WTC11 (cell line): ENCODE measurements at regions not wholly inside any gene's neighbourhood (a gene's known extent, or its start where the extent isn't known, plus 50 kb on each side); places are given as distances from the start of the nearest gene placed in this dataset.
"Not testable (repeated sequence)": the region's sequence is repeated elsewhere in the genome, so short reads cannot be mapped to it uniquely, and the experiment has no call there.

Experiments
- ATAC-seq: fragments of 200-7000 bp; cut with Tn5 transposase; 2 replicates; pipeline ENCODE4 v1.10.0; 2021; ENCODE audit warnings: mild to moderate bottlenecking, moderate library complexity
- CTCF ChIA-PET: fragments of 300-600 bp; sonication (Branson Sonifier 250); formaldehyde crosslinking; loops from one replicate; lab custom pipeline; 2021; ENCODE audit warnings: antibody characterized with exemption; lab: Charles Lee
- POLR2A ChIA-PET: fragments of 350-600 bp; sonication (Branson Sonifier 250); formaldehyde crosslinking; loops from one replicate; lab custom pipeline; 2021; ENCODE audit warnings: antibody characterized with exemption; lab: Charles Lee
- DNase-seq: peaks from one replicate; pipeline ENCODE4 v3.0.0; 2021; ENCODE audit warnings: low spot score
- H3K27ac Mint-ChIP-seq: 2 replicates; pipeline ENCODE4 v1.8.0; 2021; ENCODE audit warnings: mixed read lengths
- H3K27me3 Mint-ChIP-seq: 2 replicates; pipeline ENCODE4 v1.8.0; 2021; ENCODE audit warnings: low read depth, mild to moderate bottlenecking, moderate library complexity, mixed read lengths
- H3K36me3 Mint-ChIP-seq: 2 replicates; pipeline ENCODE4 v1.8.0; 2021; ENCODE audit warnings: mixed read lengths
- H3K4me1 Mint-ChIP-seq: 2 replicates; pipeline ENCODE4 v1.8.0; 2022; ENCODE audit warnings: mixed read lengths
- H3K4me3 Mint-ChIP-seq: 2 replicates; pipeline ENCODE4 v1.8.0; 2021; ENCODE audit warnings: mild to moderate bottlenecking, moderate library complexity, mixed read lengths
- H3K9me3 Mint-ChIP-seq: 2 replicates; pipeline ENCODE4 v1.8.0; 2021; ENCODE audit warnings: mixed read lengths
- FOXJ3 ChIP-seq: sonication (generic); formaldehyde crosslinking; IDR thresholded peaks from 2 replicates; pipeline ENCODE4 v1.9.0; 2021; ENCODE audit warnings: missing genetic modification reagents, mild to moderate bottlenecking, borderline replicate concordance
- IRF2 ChIP-seq: sonication (generic); formaldehyde crosslinking; IDR thresholded peaks from 2 replicates; pipeline ENCODE4 v1.8.0; 2022; ENCODE audit warnings: low read depth, missing genetic modification reagents, borderline replicate concordance
- KAT7 ChIP-seq: sonication (generic); formaldehyde crosslinking; IDR thresholded peaks from 2 replicates; pipeline ENCODE4 v1.8.1; 2023; ENCODE audit warnings: missing genetic modification reagents, mild to moderate bottlenecking, borderline replicate concordance
- NFYB ChIP-seq: sonication (generic); formaldehyde crosslinking; conservative IDR thresholded peaks from 2 replicates; pipeline ENCODE4 v1.8.0; 2022; ENCODE audit warnings: low read depth, missing genetic modification reagents
- NR1H2 ChIP-seq: sonication (generic); formaldehyde crosslinking; IDR thresholded peaks from 2 replicates; pipeline ENCODE4 v1.9.0; 2021; ENCODE audit warnings: mild to moderate bottlenecking, moderate library complexity, missing genetic modification reagents
- SP1 ChIP-seq: sonication (generic); formaldehyde crosslinking; conservative IDR thresholded peaks from 2 replicates; pipeline ENCODE4 v1.8.1; 2022; ENCODE audit warnings: missing genetic modification reagents
- ZBTB21 ChIP-seq: sonication (generic); formaldehyde crosslinking; IDR thresholded peaks from 2 replicates; pipeline ENCODE4 v1.8.1; 2023; ENCODE audit warnings: mild to moderate bottlenecking, missing genetic modification reagents, borderline replicate concordance
- ZNF416 ChIP-seq: fragments of 250-450 bp; sonication (Bioruptor Pico); IDR thresholded peaks from 2 replicates; pipeline ENCODE4 v1.9.0; 2021; ENCODE audit warnings: mild to moderate bottlenecking, inconsistent platforms
- TF ChIP-seq, protein P1 (sequence below): sonication (generic); formaldehyde crosslinking; IDR thresholded peaks from 2 replicates; pipeline ENCODE4 v1.8.0; 2022; ENCODE audit warnings: mild to moderate bottlenecking, missing genetic modification reagents
- TF ChIP-seq, protein P2 (sequence below): fragments of 250-450 bp; sonication (Bioruptor Pico); IDR thresholded peaks from 2 replicates; pipeline ENCODE4 v1.8.0; 2021; ENCODE audit warnings: mild to moderate bottlenecking
- TF ChIP-seq, protein P3 (sequence below): fragments of 250-450 bp; sonication (Bioruptor Pico); IDR thresholded peaks from 2 replicates; pipeline ENCODE4 v1.9.0; 2021; ENCODE audit warnings: mild to moderate bottlenecking
- TF ChIP-seq, protein P4 (sequence below): sonication (generic); formaldehyde crosslinking; IDR thresholded peaks from 2 replicates; pipeline ENCODE4 v1.8.0; 2023; ENCODE audit warnings: missing genetic modification reagents, mild to moderate bottlenecking, borderline replicate concordance
- TF ChIP-seq, protein P5 (sequence below): sonication (generic); formaldehyde crosslinking; IDR thresholded peaks from 2 replicates; pipeline ENCODE4 v1.8.1; 2022; ENCODE audit warnings: missing genetic modification reagents, borderline replicate concordance
- TF ChIP-seq, protein P6 (sequence below): sonication (generic); formaldehyde crosslinking; IDR thresholded peaks from 2 replicates; pipeline ENCODE4 v1.8.1; 2023; ENCODE audit warnings: mild to moderate bottlenecking, missing genetic modification reagents
- TF ChIP-seq, protein P7 (sequence below): sonication (generic); formaldehyde crosslinking; conservative IDR thresholded peaks from 2 replicates; pipeline ENCODE4 v1.8.1; 2022; ENCODE audit warnings: mild to moderate bottlenecking, missing genetic modification reagents
- TF ChIP-seq, protein P8 (sequence below): sonication (generic); formaldehyde crosslinking; IDR thresholded peaks from 2 replicates; pipeline ENCODE4 v1.8.1; 2022; ENCODE audit warnings: low read depth, mild to moderate bottlenecking, moderate library complexity, missing genetic modification reagents, borderline replicate concordance

DNA sequence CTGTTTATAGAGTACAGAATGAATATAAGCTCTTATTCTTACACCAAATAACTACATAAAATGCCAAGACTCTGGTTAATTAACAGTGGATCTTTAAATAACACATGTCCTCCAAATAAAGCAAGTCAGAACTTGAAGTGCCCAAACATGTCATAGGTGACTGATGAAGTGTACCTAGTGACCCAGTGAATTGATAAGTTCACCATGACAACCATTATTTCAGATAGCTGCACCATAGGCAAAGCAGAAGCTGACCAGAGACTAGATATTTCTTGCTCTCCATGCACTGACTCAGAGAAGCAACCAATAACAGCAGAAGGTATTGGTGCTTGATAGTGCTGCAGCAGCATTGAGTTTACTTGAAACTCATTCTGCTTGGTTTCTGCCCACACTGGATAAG, 192.1 kb downstream of the DUSP10 start:
- POLR2A ChIA-PET: no interaction called here

DNA sequence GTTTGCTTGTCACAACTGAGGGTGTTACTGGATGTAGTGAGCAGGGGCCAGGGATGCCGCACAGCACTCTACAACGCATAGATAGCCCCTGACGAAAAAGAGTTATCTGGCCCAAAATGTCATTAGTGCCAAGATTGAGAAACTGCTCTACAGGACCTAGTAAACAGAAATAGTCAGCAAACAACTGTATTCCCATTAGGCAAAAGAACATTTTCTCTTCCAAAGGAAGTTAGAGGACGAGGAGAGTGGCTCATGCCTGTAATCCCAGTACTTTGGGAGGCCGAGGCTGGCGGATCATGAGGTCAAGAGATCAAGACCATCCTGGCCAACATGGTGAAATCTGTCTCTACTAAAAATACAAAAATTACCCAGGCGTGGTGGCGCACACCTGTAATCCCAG, 189.1 kb downstream of the DUSP10 start:
- H3K4me1 Mint-ChIP-seq, H3K36me3 Mint-ChIP-seq, CTCF ChIA-PET, H3K27ac Mint-ChIP-seq, POLR2A ChIA-PET, H3K4me3 Mint-ChIP-seq, H3K27me3 Mint-ChIP-seq, DNase-seq, H3K9me3 Mint-ChIP-seq, ATAC-seq: not testable (repeated sequence)

More for the DNA sequence above, 192.1 kb downstream of the DUSP10 start:
- TF ChIP-seq, protein P1, sequence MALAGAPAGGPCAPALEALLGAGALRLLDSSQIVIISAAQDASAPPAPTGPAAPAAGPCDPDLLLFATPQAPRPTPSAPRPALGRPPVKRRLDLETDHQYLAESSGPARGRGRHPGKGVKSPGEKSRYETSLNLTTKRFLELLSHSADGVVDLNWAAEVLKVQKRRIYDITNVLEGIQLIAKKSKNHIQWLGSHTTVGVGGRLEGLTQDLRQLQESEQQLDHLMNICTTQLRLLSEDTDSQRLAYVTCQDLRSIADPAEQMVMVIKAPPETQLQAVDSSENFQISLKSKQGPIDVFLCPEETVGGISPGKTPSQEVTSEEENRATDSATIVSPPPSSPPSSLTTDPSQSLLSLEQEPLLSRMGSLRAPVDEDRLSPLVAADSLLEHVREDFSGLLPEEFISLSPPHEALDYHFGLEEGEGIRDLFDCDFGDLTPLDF (CRISPR knock-in tag): no peak
- TF ChIP-seq NFYB (CRISPR knock-in tag) (no peak), SP1 (CRISPR knock-in tag) (no peak), ZNF416 (CRISPR knock-in tag) (no peak), KAT7 (no peak), NR1H2 (CRISPR knock-in tag) (no peak)
- TF ChIP-seq, protein P2, sequence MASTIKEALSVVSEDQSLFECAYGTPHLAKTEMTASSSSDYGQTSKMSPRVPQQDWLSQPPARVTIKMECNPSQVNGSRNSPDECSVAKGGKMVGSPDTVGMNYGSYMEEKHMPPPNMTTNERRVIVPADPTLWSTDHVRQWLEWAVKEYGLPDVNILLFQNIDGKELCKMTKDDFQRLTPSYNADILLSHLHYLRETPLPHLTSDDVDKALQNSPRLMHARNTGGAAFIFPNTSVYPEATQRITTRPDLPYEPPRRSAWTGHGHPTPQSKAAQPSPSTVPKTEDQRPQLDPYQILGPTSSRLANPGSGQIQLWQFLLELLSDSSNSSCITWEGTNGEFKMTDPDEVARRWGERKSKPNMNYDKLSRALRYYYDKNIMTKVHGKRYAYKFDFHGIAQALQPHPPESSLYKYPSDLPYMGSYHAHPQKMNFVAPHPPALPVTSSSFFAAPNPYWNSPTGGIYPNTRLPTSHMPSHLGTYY (CRISPR knock-in tag): no peak
- TF ChIP-seq, protein P3, sequence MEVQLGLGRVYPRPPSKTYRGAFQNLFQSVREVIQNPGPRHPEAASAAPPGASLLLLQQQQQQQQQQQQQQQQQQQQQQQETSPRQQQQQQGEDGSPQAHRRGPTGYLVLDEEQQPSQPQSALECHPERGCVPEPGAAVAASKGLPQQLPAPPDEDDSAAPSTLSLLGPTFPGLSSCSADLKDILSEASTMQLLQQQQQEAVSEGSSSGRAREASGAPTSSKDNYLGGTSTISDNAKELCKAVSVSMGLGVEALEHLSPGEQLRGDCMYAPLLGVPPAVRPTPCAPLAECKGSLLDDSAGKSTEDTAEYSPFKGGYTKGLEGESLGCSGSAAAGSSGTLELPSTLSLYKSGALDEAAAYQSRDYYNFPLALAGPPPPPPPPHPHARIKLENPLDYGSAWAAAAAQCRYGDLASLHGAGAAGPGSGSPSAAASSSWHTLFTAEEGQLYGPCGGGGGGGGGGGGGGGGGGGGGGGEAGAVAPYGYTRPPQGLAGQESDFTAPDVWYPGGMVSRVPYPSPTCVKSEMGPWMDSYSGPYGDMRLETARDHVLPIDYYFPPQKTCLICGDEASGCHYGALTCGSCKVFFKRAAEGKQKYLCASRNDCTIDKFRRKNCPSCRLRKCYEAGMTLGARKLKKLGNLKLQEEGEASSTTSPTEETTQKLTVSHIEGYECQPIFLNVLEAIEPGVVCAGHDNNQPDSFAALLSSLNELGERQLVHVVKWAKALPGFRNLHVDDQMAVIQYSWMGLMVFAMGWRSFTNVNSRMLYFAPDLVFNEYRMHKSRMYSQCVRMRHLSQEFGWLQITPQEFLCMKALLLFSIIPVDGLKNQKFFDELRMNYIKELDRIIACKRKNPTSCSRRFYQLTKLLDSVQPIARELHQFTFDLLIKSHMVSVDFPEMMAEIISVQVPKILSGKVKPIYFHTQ (CRISPR knock-in tag): no peak
- TF ChIP-seq, protein P4, sequence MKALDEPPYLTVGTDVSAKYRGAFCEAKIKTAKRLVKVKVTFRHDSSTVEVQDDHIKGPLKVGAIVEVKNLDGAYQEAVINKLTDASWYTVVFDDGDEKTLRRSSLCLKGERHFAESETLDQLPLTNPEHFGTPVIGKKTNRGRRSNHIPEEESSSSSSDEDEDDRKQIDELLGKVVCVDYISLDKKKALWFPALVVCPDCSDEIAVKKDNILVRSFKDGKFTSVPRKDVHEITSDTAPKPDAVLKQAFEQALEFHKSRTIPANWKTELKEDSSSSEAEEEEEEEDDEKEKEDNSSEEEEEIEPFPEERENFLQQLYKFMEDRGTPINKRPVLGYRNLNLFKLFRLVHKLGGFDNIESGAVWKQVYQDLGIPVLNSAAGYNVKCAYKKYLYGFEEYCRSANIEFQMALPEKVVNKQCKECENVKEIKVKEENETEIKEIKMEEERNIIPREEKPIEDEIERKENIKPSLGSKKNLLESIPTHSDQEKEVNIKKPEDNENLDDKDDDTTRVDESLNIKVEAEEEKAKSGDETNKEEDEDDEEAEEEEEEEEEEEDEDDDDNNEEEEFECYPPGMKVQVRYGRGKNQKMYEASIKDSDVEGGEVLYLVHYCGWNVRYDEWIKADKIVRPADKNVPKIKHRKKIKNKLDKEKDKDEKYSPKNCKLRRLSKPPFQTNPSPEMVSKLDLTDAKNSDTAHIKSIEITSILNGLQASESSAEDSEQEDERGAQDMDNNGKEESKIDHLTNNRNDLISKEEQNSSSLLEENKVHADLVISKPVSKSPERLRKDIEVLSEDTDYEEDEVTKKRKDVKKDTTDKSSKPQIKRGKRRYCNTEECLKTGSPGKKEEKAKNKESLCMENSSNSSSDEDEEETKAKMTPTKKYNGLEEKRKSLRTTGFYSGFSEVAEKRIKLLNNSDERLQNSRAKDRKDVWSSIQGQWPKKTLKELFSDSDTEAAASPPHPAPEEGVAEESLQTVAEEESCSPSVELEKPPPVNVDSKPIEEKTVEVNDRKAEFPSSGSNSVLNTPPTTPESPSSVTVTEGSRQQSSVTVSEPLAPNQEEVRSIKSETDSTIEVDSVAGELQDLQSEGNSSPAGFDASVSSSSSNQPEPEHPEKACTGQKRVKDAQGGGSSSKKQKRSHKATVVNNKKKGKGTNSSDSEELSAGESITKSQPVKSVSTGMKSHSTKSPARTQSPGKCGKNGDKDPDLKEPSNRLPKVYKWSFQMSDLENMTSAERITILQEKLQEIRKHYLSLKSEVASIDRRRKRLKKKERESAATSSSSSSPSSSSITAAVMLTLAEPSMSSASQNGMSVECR (CRISPR knock-in tag): no peak
- no peaks in the 10 kb centered on the region for H3K27me3 Mint-ChIP-seq
- DNase-seq: no peak
- CTCF ChIA-PET: no interaction called here
- H3K27ac Mint-ChIP-seq: no peak overlapping the region
- ATAC-seq: no peak
- H3K36me3 Mint-ChIP-seq: no peaks in the 10 kb centered on the region
- no peaks in the 10 kb centered on the region for H3K4me1 Mint-ChIP-seq
- H3K9me3 Mint-ChIP-seq: no peaks in the 10 kb centered on the region
- H3K4me3 Mint-ChIP-seq: no peak overlapping the region

DNA sequence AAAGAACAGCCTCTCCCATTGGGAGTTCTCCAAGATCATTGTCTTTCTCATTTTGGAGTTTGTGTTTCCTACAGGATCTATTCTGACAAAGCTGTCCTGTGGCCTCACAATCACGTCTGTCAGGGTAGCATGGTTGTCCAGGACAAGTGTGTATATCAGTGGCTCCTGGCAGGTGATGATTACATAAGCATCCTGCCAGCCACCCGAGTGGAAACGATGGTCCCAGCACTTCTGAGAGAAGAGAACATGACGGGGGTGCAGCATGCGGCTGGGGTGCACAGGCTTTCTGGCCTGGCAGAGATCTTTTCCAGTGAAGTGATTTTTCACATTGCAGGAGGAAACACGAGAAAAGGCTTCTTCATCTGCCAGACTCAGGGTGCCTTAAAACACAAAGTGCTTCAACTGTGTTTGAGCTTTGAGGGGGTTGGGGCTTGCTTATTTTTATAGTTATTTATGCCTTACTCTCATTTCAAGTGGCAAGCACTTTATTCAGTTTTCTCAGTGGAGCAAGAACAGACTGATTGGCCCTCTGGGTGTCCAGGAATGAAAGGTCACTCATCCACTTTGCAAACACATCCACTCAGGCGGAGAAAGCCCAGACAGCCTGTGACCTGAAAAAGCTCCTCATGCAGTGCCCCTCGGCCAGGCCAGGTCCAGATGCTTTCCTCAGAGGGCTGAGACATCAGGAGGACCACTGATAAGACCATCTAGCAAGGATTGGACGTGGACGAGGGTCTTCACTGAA, 186.0 kb downstream of the DUSP10 start:
- ChIA-PET POLR2A (no interaction called here), CTCF (no interaction called here)
- Mint-ChIP-seq H3K27me3 (no peaks in the 10 kb centered on the region), H3K4me3 (no peak overlapping the region), H3K9me3 (no peaks in the 10 kb centered on the region), H3K4me1 (no peaks in the 10 kb centered on the region; the same call in 1 of the 2 replicates), H3K27ac (no peak overlapping the region), H3K36me3 (no peaks in the 10 kb centered on the region)
- DNase-seq (no peak), ATAC-seq (no peak)
- TF ChIP-seq KAT7 (no peak), ZBTB21 (CRISPR knock-in tag) (no peak), FOXJ3 (CRISPR knock-in tag) (no peak), IRF2 (no peak)
- TF ChIP-seq, protein P5, sequence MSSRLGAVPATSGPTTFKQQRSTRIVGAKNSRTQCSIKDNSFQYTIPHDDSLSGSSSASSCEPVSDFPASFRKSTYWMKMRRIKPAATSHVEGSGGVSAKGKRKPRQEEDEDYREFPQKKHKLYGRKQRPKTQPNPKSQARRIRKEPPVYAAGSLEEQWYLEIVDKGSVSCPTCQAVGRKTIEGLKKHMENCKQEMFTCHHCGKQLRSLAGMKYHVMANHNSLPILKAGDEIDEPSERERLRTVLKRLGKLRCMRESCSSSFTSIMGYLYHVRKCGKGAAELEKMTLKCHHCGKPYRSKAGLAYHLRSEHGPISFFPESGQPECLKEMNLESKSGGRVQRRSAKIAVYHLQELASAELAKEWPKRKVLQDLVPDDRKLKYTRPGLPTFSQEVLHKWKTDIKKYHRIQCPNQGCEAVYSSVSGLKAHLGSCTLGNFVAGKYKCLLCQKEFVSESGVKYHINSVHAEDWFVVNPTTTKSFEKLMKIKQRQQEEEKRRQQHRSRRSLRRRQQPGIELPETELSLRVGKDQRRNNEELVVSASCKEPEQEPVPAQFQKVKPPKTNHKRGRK (CRISPR knock-in tag): no peak
- TF ChIP-seq, protein P6, sequence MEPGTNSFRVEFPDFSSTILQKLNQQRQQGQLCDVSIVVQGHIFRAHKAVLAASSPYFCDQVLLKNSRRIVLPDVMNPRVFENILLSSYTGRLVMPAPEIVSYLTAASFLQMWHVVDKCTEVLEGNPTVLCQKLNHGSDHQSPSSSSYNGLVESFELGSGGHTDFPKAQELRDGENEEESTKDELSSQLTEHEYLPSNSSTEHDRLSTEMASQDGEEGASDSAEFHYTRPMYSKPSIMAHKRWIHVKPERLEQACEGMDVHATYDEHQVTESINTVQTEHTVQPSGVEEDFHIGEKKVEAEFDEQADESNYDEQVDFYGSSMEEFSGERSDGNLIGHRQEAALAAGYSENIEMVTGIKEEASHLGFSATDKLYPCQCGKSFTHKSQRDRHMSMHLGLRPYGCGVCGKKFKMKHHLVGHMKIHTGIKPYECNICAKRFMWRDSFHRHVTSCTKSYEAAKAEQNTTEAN (CRISPR knock-in tag): no peak
- TF ChIP-seq, protein P7, sequence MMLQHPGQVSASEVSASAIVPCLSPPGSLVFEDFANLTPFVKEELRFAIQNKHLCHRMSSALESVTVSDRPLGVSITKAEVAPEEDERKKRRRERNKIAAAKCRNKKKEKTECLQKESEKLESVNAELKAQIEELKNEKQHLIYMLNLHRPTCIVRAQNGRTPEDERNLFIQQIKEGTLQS (CRISPR knock-in tag): no peak
- TF ChIP-seq, protein P8, sequence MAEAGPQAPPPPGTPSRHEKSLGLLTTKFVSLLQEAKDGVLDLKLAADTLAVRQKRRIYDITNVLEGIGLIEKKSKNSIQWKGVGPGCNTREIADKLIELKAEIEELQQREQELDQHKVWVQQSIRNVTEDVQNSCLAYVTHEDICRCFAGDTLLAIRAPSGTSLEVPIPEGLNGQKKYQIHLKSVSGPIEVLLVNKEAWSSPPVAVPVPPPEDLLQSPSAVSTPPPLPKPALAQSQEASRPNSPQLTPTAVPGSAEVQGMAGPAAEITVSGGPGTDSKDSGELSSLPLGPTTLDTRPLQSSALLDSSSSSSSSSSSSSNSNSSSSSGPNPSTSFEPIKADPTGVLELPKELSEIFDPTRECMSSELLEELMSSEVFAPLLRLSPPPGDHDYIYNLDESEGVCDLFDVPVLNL (CRISPR knock-in tag): no peak
